Loucy (cell line): ENCODE measurements at regions not wholly inside any gene's neighbourhood (a gene's known extent, or its start where the extent isn't known, plus 50 kb on each side); places are given as distances from the start of the nearest gene placed in this dataset.

Experiments used
- EZH2phosphoT487 ChIP-seq: fragments of 200-600 bp; IDR thresholded peaks from 2 replicates; pipeline ENCODE4 v1.6.1; 2018; ENCODE audit warnings: antibody characterized with exemption, mild to moderate bottlenecking, moderate library complexity, borderline replicate concordance
- TF ChIP-seq, protein P1 (sequence below): fragments of 200-600 bp; sonication (generic); conservative IDR thresholded peaks from 2 replicates; pipeline ENCODE4 v1.5.1; 2014; ENCODE audit warnings: mild to moderate bottlenecking, antibody characterized with exemption, low read length

DNA sequence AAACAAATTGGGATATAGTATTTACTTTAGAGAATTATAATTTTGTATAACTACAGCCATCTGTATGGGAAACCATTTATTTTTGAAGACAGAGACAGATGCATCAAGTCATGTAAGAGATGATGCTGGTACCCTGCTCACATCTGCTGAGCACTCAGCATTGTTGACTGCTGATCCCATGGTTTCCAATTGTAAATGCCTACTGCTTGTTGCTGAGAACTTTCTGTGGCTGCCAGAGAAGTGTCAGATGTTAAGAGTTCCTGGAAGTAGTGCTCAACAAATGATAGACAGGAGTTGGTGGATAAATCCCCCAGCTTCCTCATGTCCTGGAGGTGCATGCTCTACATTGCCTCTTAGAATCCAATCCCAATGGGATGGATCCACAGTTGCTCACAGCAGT lies 167.1 kb downstream of the OXSM start:
- TF ChIP-seq, protein P1, sequence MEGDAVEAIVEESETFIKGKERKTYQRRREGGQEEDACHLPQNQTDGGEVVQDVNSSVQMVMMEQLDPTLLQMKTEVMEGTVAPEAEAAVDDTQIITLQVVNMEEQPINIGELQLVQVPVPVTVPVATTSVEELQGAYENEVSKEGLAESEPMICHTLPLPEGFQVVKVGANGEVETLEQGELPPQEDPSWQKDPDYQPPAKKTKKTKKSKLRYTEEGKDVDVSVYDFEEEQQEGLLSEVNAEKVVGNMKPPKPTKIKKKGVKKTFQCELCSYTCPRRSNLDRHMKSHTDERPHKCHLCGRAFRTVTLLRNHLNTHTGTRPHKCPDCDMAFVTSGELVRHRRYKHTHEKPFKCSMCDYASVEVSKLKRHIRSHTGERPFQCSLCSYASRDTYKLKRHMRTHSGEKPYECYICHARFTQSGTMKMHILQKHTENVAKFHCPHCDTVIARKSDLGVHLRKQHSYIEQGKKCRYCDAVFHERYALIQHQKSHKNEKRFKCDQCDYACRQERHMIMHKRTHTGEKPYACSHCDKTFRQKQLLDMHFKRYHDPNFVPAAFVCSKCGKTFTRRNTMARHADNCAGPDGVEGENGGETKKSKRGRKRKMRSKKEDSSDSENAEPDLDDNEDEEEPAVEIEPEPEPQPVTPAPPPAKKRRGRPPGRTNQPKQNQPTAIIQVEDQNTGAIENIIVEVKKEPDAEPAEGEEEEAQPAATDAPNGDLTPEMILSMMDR: no peak
- no peak for TF ChIP-seq EZH2phosphoT487
